Stimulated activated CD4-positive, alpha-beta T cell treated with anti-CD3 and anti-CD28 coated beads, Interleukin-2, amount 100 ng/mL, for 24 hours (primary cell): ENCODE measurements at regions not wholly inside any gene's neighbourhood (a gene's known extent, or its start where the extent isn't known, plus 50 kb on each side); places are given as distances from the start of the nearest gene placed in this dataset.

Source experiments
- DNase-seq, 2 donors: peaks; one replicate each; pipeline ENCODE4 v3.0.0-alpha.2; 2020

DNA sequence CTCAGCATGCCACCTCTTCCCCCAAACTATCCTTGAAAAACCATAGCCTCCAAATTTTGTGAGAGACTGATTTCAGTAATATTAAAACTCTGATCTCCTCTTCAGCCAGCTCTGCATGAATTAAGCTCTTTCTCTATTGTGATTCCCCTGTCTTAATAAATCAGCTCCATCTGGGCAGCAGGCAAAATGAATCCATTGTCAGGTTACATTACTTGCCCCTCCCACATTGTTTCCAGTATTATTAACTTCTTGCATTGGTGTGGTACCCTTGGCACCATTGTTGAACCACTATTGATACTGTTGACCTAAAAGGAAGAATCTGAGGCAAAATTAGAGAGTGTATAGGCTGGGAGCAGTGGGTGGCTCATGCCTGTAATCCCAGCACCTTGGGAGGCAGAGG is 512.2 kb upstream of the VRK2 start:
- DNase-seq, result no peak

GRCh38 chr2:57536535-57537231 is 509.9 kb upstream of the VRK2 start:
- no peak for DNase-seq

DNA sequence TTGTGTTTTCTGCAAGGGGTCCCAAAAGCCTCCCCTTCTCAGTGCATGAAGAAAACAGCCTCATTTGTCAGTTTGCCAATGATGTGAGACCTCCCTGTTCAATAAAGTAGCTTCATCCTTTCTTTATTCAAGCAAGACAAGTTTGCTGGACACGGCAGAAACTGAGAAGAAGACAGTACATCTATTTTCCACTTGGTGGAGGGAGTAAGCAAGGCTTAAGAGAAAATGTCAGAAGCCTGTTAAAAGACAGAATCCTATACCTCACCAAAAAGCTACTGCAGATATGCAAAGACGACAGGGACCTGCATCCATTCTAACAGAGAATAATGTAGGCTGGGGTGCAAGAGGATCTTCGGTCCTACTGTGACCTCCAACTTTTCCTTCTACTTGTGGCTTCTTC is 506.8 kb upstream of the VRK2 start:
- no peak for DNase-seq

DNA sequence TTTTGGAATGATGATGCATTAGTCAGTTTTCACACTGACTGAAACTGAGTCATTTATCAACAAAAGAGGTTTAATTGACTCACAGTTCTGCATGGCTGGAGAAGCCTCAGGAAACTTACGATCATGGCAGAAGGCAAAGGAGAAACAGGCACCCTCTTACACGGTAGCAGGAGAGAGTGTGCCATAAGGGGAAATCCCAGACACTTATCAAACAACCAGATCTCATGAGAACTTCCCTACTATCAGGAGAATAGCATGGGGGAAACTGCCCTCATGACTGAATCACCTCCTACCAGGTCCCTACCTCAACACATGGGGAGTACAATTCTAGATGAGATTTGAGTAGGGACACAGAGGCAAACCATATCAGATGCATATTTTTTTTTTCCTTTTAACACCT is 504.5 kb upstream of the VRK2 start:
- DNase-seq, result no peak

DNA sequence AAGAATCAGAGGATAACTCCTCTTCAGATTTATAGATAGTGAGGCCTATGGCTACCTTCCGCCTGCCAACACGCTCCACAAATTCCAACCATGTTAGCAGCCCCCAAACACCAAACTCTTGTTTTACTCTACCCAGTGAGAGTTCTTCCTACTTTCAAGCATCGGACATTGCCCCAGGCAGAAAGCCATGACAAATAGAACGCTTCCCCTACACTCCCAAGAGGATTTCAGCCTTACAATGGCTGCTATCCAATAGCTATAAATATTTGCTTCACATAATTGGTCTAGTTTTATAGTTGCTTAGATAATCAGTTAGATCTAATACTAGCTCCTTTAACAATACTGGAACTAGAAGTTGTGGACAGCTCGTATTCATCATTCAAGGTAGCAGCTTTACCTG is 503.4 kb upstream of the VRK2 start:
- DNase-seq, result no peak

- no peak for DNase-seq
Measured at GRCh38 chr2:57544624-57545023, 502.0 kb upstream of the VRK2 start.

GRCh38 chr2:57546478-57546877 is 500.1 kb upstream of the VRK2 start:
- DNase-seq, result no peak

DNA sequence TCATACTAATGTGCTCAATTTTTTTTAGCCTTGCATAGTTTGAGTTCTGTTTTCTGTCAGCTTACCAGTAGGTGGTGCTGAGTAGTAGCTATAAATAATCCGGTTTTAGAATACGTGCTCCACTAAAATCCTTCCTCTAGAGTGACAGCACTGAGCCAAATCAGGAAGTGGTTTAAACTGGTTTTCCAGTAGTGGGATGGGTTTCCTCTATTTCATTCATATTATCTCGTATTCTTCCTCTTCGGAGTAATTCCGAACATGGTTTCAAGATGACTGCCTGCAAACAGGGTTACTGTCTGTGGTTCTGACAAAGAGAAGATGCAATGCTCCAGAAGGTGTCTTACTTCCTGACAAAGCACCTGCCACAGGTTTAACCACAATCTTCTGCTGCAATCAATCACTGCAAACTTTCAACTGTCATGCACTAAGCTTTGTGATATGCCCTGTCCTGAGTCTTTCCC is 496.9 kb upstream of the VRK2 start:
- no peak for DNase-seq

DNA sequence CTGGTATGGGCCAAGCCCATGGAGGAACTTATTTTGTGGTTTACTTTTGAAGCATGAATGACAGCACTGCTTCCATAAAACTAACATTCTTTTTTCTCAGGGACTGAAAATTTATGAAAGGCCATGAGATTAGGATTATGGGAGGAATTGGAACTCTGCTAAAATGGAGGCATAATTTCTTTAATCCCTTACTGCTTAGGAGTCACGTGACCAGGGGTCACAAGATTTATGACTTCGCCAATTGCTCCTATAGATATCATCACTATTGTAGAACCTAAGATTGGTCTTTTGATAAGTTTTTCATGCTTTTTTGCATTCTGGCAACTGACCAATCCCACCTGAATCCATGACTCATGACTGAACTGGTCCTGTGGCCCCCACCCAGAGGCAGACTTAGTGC is 495.7 kb upstream of the VRK2 start:
- DNase-seq, result no peak

DNA sequence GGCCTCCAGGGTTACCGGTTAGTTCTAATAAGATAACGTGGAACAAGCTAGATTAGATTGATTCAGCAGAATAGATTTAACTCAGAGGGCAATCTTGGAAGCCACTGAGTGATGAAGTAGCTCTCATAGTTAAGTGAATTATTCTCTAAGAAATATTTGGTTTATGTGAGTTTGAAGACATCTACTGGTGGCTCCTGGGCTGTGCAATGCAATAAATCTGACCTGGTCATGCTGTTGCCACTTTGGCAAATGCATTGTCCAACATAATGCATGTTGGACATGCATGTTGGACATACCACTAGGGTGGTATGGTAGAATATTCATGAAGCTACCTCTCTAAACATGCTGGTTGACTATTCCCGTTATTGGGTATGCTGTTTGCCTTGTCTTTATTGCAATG is 493.7 kb upstream of the VRK2 start:
- no peak for DNase-seq

DNA sequence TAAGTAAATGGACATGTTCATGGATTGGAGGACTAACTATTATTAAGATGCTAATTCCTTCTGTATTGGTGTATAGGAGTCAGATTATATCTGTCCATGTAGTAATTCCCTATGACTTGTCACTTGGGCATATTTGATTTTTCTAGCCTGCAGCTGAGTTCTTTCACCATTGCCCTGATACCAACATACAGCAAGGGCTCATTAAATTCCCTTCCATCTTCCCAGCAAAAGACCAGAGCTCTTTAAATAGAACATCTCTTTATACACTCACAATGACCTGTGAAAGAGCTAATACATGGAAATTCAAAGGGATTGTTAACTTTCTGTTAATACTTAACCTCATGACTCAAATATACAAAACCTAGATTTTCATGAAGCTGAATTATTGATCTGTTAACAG is 492.3 kb upstream of the VRK2 start:
- no peak for DNase-seq

GRCh38 chr2:57558312-57558711 is 488.3 kb upstream of the VRK2 start:
- DNase-seq, result no peak

- no peak for DNase-seq
Measured at GRCh38 chr2:57562495-57562894, 484.1 kb upstream of the VRK2 start.

DNA sequence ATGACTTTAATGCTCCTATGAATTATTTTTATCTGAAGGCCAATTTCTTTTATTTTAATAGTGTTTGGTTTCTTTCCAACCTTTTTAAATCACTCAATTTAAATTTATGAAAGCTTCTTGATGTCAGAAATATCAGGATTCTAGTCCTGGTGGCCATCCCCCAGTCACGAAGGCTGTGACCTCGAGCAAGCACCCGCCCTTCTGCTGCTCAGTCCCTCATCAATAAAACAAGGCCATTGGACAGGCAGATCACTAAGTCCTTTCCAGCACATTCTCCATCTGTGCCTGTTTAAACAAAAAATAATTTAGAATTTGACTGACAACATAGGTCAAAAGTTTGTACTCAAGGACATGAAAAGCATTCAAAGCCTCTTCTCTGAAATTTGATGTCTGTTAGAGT is 483.6 kb upstream of the VRK2 start:
- DNase-seq, result no peak

DNA sequence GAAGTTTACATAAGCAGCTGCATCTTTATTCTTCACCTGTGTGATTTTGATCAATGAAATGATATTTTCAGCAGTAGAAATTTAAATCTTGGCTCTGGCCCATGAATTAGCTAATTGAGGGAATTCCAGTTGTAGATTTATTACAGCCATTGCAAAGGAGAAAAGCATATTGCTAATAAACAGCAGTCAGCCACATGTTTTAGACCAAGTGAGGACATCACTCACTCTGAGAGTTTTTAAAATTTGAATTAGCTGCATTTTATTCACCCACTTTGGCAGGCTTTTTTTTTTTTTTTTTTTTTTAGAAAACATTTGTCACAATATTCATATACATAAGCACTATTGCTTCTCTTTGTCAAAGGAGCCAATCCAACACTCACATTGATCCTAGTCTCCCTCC is 479.4 kb upstream of the VRK2 start:
- no peak for DNase-seq

DNA sequence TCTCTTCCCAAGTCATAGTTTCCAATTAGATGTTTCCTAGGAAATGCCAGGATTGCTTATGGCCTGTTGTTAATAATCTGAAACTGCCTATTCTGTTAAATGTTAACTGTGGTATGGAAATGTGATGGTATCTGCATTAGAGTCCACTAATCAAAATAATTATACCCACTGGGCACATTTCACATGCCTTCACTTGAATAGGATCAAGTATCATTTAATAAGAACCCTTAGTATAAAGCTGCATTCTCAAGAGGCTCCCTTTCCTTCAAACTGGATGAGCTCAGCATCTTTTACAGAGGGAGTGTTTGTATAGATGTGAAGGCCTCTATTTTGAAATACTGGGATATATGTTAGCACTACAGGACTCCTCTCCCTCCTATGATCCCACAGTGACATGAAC is 477.2 kb upstream of the VRK2 start:
- no peak for DNase-seq

GRCh38 chr2:57570961-57571360 is 475.6 kb upstream of the VRK2 start:
- no peak for DNase-seq

GRCh38 chr2:57575700-57576268 is 470.8 kb upstream of the VRK2 start:
- DNase-seq, result no peak

- no peak for DNase-seq
Measured at GRCh38 chr2:57576983-57577382, 469.6 kb upstream of the VRK2 start.

- no peak for DNase-seq
Measured at GRCh38 chr2:57597940-57598339, 448.7 kb upstream of the VRK2 start.

GRCh38 chr2:57598551-57598950 is 448.1 kb upstream of the VRK2 start:
- DNase-seq, result no peak

- DNase-seq, result no peak
Measured at GRCh38 chr2:57602733-57603132, 443.9 kb upstream of the VRK2 start.

DNA sequence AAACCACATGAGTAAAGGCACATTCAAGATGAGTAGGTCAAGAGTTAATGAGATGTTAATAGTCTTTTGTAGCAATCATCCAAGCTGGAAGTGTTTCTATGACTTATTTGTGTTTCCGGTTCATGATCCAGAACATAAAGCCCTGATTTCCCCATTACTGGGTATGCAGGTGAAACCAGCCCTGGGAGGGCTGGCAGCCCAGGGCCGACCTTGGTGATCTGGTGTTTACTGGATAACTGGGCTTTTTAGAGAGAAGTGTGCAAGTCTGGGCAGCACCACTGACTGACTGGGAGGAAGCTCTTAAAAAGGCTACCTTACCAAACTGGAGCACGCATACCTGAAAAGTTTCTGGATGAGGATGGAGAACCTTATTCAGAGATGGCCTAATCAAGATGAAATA is 431.6 kb upstream of the VRK2 start:
- DNase-seq, result no peak

- DNase-seq, result no peak
Measured at GRCh38 chr2:57615855-57616556, 430.6 kb upstream of the VRK2 start.

DNA sequence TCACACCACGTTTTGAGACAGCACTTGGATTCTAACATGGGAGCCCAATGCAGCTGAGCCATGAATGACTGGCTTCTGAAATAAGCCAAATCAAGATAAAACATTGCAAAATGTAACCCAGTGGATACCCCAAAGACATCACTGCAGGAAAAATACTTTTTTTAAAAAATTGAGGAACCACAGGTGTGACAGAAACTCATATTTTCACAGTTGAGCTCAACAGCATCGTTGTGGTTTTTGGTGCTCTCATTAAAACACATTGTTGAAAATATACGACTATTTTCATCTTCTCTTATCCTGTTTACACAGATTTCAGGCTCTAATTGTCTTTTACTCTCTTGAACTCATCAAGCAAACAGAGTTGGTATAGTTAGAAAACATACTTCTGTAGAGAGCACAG is 429.3 kb upstream of the VRK2 start:
- DNase-seq, result no peak
